HL-60 (cell line): ENCODE measurements at regions not wholly inside any gene's neighbourhood (a gene's known extent, or its start where the extent isn't known, plus 50 kb on each side); places are given as distances from the start of the nearest gene placed in this dataset.

ENCODE experiments used
- DNase-seq, 2 experiments: peaks; one replicate each; pipeline ENCODE4 v3.0.0-alpha.2; 2010 to 2020; ENCODE audit warnings: low read depth in 1 of 2, low spot score in 1 of 2
- H3K27ac ChIP-seq: fragments of 250-450 bp; sonication (Bioruptor Pico); replicated peaks from 2 replicates; pipeline ENCODE4 v1.5.1; 2020; ENCODE audit warnings: mild to moderate bottlenecking, moderate library complexity
- H3K27me3 ChIP-seq: fragments of 250-450 bp; sonication (Bioruptor Pico); 2 replicates; pipeline ENCODE4 v1.5.1; 2021; ENCODE audit warnings: mild to moderate bottlenecking, moderate library complexity; ENCODE audit not compliant: insufficient read depth, poor library complexity, severe bottlenecking
- H3K4me3 ChIP-seq: replicated peaks from 2 replicates; pipeline ENCODE4 v1.5.1; 2011; ENCODE audit warnings: mild to moderate bottlenecking, control low read depth, low read length; ENCODE audit not compliant: insufficient read depth
- CTCF ChIP-seq: IDR thresholded peaks from one replicate; pipeline ENCODE4 v1.5.1; 2011; ENCODE audit warnings: low read length, control low read depth, inconsistent platforms; ENCODE audit not compliant: insufficient read depth
- GABPA ChIP-seq: IDR thresholded peaks from 2 replicates; pipeline ENCODE4 v1.6.1; 2012; ENCODE audit warnings: low read depth
- POLR2AphosphoS5 ChIP-seq: IDR thresholded peaks from 2 replicates; pipeline ENCODE4 v1.6.1; 2012; ENCODE audit warnings: low read depth
- REST ChIP-seq: IDR thresholded peaks from 2 replicates; pipeline ENCODE4 v1.6.1; 2012; ENCODE audit warnings: low read depth; ENCODE audit not compliant: insufficient replicate concordance
- SPI1 ChIP-seq: IDR thresholded peaks from 2 replicates; pipeline ENCODE4 v1.6.1; 2012; ENCODE audit warnings: low read depth, mild to moderate bottlenecking, borderline replicate concordance

GRCh38 chr1:87243573-87243972 is 85.1 kb upstream of the LMO4 start:
- no peak for DNase-seq
- H3K27me3 ChIP-seq: no peaks in the 10 kb centered on the region
- H3K4me3 ChIP-seq: no peak overlapping the region
- H3K27ac ChIP-seq: no peak overlapping the region
- TF ChIP-seq SPI1 (no peak), CTCF (no peak), GABPA (no peak), POLR2AphosphoS5 (no peak), REST (no peak)

GRCh38 chr1:87246436-87246835 is 82.2 kb upstream of the LMO4 start:
- no peak overlapping the region for H3K4me3 ChIP-seq
- no peak for DNase-seq
- no peak for TF ChIP-seq CTCF
- TF ChIP-seq REST: no peak
- no peak for TF ChIP-seq GABPA
- no peak for TF ChIP-seq POLR2AphosphoS5
- no peak for TF ChIP-seq SPI1
- H3K27me3 ChIP-seq: no peaks in the 10 kb centered on the region
- no peak overlapping the region for H3K27ac ChIP-seq

GRCh38 chr1:87249803-87250202 is 78.9 kb upstream of the LMO4 start:
- Histone ChIP-seq H3K27me3 (no peaks in the 10 kb centered on the region), H3K27ac (no peak overlapping the region), H3K4me3 (no peak overlapping the region)
- TF ChIP-seq GABPA: no peak
- TF ChIP-seq CTCF: no peak
- no peak for TF ChIP-seq SPI1
- no peak for TF ChIP-seq POLR2AphosphoS5
- no peak for TF ChIP-seq REST
- DNase-seq: no peak
